Sciatic nerve (tissue), 2 donors: ENCODE measurements at regions not wholly inside any gene's neighbourhood (a gene's known extent, or its start where the extent isn't known, plus 50 kb on each side); places are given as distances from the start of the nearest gene placed in this dataset.
"Not testable (repeated sequence)": the region's sequence is repeated elsewhere in the genome, so short reads cannot be mapped to it uniquely, and the experiment has no call there.

Source experiments
- ATAC-seq: fragments of 200-7000 bp; cut with Tn5 transposase; one replicate; pipeline ENCODE4 v1.9.1; 2020; ENCODE audit warnings: mild to moderate bottlenecking, moderate library complexity
- DNase-seq: peaks from one replicate; pipeline ENCODE4 v3.0.0-alpha.2; 2020; ENCODE audit warnings: low spot score
- intact Hi-C: fragments of 100-400 bp; cut with DNase I; formaldehyde crosslinking; loops from one replicate; pipeline ENCODE4 v1.14.2; 2022
- donor health status: DM: no; HTN: no; CAD: no.
- donor health status: DM: no; HTN: no; CAD: no.

DNA sequence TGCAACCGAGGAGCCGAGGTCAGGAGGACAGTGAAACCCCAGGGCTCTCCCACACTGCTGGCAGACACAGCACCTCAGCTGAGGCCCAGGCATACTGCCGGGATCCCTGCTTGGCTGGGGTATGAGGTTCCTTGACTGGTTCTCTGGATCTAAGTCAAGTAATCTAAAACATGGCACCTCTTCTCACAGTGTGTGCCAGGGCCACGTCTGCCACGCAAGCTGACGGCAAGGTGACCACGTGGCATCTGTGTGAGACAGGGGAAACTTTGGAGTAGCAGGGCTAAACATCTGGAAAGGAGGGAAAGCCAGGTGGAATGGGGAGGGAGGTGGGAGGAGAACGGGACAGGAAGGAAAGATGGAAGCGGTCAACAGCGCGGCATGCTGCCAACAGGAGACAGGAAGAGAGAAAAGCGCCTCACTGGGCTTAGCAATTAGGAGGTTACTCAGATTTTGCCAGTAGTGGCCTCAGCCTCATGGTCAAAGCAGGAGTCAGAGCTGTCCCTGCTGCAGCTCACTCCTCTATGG lies 103.7 kb downstream of the CXCL12 start:
- intact Hi-C loops = no loop called here
- DNase-seq = no peak

DNA sequence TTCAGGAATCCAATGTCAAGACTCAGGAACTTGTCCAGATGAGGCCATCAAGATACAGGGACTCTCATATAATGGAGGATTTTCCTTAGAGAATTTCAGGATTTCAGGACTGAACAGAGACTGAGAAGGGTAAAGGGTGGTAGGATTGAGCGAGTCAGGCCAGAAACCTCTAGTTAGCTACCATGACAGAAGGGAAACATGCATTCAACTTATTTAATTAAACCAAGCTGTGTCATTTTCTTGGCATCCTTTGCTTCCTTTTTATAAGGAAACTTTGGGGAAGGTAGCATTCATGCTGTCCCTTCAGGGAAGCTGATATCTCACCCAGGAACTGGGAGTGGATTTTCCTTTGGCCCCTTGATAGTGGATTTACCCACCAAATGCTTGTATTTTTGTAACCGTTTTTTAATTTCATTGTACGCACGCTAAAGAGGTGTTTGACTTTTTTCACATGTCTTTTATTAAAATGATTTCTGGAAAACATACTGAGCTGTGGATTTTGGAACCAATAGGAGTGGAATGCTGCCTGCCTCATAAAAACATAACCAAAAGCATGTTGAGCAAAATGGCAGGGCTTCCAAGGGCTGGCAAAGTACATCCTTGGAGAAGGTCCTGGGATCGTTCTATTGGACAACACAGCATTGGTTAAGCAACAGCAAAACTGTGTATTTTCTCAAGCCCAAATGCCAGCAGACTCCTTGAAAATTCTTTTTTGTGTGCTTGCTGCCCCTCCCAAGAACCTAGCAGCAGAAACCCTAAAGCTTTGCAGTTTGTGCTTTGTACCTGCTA lies 104.5 kb downstream of the CXCL12 start:
- intact Hi-C loops = no loop called here
- ATAC-seq (peak; percentile 92), DNase-seq (no peak)

More for the DNA sequence above, 103.7 kb downstream of the CXCL12 start:
- peak; percentile 79 for ATAC-seq

DNA sequence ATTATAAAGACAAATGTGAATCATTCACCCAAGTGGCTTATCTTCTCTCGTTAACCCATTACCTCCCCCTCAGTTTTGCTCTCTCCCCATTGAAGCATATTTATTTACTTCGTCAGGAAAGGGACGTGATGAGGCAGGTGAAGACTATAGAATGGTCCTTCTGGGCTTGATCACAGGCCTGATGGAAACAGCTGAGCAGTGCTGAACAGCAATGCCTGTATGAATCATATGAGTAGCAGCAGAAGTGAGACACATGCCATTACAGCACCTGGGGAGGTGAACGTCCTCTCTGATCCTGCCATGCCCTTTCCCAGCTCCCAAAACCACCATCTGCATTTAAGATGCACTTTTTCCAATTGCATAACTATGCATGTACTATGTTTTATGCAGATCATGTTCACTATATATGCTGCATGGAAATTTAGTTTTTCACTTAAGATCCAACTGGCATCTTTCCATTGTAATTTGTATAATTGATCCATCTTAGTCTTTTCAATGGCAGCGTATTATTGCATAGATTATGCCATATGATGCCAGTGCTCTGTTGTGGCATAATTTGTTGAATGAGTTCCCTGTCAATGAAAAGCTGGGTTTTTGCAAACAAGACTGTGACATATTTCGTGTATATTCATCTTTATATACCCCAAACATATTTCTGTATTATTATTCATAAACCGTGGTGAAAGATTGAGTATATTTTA lies 105.3 kb downstream of the CXCL12 start:
- intact Hi-C loops = no loop called here
- DNase-seq (no peak), ATAC-seq (no peak)

DNA sequence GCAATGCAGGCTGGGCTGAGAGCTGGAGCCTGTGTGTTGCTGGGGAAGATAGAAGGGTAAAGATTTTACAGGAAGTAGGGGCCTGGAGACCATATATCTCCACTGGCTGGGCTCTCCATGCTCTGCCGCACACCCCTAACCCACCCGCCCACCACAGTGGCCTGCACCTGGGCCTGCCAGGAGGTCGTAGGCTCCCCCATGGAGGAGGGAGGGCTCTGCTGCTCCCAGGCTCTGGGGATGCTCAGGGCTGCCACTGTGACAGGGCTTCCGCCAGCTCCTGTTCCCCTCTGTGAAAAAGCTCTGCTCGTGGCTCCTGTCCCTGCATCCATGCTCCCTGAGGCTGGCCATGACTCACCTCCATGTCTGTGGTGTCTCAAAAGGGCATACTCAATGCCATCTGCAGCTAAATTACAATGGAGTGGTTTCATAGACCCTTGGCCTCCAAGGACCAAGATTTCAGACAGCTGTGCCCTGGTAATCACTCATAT lies 106.0 kb downstream of the CXCL12 start:
- intact Hi-C loops = no loop called here
- DNase-seq (no peak), ATAC-seq (no peak)

DNA sequence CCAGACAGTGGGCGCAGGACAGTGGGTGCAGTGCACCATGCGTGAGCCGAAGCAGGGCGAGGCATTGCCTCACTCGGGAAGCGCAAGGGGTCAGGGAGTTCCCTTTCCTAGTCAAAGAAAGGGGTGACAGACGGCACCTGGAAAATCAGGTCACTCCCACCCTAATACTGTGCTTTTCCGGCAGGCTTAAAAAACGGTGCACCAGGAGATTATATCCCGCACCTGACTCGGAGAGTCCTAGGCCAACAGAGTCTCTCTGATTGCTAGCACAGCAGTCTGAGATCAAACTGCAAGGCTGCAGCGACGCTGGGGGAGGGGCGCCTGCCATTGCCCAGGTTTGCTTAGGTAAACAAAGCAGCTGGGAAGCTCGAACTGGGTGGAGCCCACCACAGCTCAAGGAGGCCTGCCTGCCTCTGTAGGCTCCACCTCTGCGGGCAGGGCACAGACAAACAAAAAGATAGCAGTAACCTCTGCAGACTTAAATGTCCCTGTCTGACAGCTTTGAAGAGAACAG lies 116.4 kb downstream of the CXCL12 start:
- intact Hi-C loops, DNase-seq, ATAC-seq: not testable (repeated sequence)

DNA sequence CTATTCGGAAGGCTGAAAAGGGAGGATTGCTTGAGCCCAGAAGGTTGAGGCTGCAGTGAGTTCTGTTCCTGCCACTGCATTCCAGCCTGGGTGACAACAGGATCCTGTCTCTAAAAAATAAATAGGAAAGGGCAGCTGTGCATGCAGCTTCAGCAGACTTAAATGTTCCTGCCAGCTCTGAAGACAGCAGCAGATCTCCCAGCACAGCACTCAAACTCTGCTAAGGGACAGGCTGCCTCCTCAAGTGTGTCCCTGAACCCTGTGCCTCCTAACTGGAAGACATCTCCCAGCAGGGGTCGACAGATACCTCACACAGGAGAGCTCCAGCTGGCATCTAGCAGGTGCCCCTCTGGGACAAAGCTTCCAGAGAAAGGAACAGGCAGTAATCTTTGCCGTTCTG lies 117.9 kb downstream of the CXCL12 start:
- intact Hi-C loops = no loop called here
- ATAC-seq (no peak), DNase-seq (no peak)

DNA sequence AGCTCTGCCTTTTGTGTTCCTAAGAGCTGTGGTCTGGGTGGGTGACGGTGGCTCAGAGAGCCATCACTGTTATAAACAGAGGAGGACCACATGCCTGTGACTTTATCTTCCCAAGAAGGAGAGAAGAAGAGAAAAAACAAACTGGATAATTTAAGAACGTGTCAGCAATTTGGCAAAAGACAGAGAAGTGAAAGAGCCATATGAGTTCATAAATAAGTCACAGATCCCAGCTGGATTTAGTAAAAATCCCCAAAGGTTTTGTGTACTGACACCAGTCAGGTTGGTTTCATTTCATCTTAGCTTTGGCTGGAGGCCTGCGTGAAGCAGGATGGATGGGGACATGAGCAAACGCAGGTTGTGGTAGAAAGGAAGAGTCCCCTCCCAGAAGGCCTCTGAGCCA lies 120.7 kb downstream of the CXCL12 start:
- intact Hi-C loops = no loop called here
- DNase-seq (no peak), ATAC-seq (no peak)

DNA sequence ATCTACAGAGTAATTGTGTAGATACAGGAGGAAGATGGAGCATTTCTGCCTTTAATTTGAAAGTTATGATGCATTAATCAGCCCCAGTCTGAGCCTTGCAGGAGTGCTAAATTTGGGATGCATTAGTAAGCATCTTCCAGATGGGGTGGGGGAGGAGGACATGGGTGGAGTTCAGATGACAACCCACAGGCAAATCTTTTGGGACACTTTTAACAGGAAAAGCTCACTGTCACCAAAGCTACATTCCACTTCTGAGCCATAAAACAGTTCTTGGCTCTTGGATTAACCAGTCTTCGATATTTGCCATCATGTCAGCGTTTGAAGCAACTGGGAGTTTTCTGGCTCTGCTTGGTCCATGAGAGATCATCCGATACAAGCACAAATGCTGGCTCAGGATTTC lies 121.1 kb downstream of the CXCL12 start:
- no peak for ATAC-seq
- DNase-seq = no peak
- intact Hi-C loops = no loop called here

DNA sequence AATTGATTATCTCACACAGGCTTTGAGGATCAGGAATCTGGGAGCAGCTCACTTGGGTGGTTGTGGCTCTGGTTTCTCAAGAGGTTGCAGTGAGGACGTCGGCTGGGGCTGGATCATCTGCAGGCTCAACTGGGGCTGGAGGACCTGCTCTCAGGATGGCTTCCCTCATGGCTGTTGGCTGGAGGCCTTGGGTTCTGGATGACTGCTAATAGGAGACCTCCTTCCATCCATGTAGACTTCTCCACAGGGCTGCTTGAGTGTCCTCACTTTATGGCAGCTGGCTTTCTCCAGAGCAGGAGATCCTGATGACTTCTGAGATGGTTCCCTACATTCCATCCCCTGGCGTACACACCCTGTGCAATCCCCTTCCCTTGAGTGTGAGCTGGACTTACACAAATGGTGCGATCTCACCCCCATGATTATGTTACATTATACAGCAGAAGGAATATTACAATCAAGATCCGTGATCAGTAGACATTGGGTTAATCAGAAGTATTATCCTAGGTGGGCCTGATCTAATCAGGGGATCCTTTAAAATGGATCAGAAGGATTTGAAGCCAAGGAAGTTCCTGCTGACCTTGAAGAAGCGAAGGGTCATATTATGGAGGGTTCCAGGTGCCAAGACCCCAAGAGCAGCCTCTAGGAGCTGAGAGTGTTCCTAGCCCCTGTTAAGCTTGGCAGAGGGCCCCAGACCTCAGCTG lies 122.2 kb downstream of the CXCL12 start:
- DNase-seq = no peak
- intact Hi-C loops = no loop called here

DNA sequence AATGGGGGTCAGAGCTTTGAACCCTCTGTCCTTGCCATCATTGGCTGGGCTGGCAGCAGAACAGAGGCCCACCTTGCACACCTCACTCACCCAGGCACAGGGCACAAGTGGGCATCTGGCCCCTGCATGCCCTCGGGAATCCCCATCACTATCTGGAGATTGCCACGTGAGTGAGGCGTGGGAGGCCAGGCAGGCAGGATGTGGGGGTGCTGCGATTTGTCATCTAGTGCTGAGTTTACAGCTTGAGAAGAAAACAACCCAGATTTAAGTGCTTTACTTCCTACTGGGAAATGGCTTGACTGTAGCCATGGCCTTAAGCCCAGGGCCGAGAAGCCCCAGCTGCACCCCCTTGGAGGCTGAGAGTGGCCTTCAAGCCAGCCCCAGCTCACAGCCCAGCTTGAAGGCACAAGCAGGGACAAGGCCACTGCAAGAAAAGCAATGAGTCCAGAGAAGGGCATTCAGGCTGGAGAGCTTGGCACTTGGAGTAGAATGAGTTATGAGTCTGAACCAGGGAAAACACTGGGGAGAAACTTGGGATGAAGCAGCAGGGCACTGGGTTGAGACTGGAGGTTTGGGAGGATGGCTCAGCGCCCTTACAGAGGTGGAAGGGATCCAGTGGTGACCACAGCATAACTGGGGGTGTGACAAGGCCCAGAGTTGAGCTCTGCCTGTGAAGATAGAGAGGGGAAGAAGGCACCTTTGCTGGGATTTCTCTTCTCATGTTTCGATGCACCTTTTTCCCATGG lies 123.0 kb downstream of the CXCL12 start:
- ATAC-seq = peak; percentile 42
- DNase-seq = no peak
- intact Hi-C loops = no loop called here

More for the DNA sequence above, 122.2 kb downstream of the CXCL12 start:
- ATAC-seq = no peak

DNA sequence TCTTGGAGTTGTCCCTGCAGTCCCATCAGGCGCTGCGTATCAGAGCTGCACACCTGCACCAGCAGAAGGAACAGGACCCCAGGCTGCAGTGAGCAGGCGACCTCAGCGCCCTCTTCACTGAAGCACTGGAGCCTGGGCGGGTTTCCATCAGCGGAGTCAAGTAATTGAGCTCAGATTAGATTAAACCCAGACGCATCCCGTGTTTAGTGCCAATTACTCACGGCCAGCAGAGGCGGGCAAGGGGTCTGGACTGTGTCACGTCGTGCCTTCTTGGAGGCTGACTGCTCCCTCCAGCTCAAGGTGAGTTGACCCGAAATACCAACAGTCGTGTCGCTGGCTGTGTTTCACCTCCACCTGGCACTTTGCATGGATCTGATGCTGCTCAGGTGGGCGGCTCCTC lies 123.6 kb downstream of the CXCL12 start:
- no peak for ATAC-seq
- no peak for DNase-seq
- intact Hi-C loops = no loop called here

DNA sequence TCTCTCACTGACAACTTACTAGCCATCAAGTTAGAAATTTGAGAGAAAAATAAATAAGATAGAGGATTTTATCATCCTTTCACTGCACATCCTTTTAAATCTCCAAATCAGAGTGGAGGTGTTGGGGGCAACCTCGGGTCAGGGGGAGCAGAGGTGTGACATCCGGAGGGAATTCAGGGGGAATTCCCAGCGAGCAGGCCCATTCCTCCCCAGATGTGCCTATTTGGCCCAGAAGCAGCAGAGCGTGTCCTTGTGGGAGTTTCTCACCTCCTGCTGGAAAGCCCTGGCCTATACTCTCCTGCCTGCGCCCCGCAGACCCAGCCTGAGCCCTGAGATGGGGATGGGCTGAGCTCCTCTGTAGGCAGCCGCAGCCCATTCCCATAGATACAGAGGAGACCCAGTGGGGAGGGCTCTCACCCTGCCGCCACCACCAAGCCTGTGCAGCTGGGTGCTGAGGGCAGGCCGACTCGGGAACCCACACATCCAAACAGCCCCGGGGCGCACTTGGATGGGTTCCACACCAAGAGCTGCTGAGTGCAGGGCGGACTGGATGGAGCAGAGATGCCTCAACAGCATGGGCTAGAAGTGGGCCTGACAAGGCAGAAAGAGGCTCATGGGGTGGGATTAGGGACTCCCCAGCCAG lies 124.5 kb downstream of the CXCL12 start:
- intact Hi-C loops = no loop called here
- ATAC-seq (no peak), DNase-seq (no peak)

DNA sequence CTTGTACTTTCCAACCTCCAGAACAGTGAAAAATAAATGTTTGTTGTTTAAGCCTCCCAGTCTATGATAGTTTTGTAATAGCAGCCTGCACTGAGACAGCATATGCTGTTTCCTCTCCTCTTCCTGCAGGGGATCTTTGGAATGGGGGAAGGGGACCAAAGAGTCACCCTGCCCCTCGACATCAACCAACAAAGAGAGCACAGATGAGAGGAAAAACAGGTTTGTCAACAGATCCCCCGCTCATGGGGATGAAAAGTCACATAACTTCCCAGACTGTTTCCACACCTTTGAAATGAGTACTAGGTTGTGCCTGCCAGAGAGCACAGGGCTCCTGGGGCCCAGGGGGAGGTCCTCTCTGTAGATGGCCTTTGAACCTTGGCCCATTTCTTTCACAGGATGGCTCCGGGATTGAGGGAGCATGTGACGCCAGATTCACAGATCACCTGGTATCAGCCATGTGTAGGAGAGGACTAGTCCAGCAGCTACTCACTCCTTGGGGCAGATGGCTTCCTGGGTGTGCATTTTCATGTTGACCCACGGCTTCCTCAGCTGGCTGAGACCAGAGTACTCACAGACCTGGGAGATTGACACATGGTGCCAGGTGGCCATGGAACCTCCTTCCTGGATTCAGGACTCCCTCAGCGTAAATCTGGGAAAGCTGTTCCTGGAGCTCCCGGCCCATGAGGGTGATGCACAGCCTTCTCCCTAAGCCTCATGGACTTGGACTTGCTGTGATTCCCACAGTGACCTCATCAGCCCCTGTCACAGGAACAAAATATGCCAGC lies 125.6 kb downstream of the CXCL12 start:
- intact Hi-C loops = no loop called here
- no peak for ATAC-seq
- no peak for DNase-seq

DNA sequence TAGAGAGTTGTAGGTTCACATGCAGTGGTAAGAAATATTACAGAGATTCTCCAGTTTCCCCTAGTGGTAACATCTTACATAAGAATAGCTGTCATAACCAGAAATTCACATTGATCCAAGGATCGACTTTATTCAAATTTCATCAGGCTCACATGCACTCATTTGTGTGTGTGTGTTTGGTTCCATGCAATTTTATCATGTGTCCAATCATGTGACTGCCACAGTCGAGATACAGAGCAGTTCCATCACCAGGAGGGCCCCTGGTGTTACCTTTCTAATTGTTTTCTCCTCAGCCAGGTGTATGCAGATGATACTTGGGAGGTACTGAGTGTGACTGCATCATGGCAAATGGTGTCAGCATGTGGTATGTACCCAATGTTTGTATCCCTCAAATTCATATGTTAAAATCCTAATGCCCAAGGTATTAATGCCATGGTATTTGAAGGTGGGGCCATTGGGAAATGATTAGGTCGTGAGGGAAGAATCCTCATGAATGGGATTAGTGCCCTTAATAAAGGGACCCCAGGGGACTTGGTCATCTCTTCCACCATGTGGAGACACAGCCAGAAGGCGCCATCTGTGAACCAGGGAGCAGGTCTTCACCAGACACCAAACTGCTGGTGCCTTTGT lies 126.3 kb downstream of the CXCL12 start:
- ATAC-seq (no peak), DNase-seq (no peak)
- intact Hi-C loops = no loop called here

DNA sequence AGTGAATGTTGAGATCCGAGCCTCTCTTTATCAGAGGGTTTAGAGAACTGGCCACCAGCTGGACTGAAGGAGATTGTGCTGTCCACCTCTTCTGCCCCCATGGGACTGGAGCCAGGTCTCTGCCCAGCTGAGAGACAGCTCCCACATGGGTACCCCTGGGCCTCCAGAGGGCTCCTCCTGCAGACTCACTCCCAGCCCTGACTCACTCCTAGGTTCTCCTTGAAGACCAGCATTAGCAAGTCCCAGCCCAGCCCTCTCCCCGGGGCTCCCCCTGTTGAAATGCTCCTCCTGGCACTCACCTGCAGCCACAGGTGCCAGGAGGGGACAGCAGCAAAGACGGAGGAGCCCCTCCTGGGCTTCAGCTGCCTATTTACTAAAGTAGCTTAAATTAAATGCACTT lies 126.9 kb downstream of the CXCL12 start:
- DNase-seq = no peak
- no peak for ATAC-seq
- intact Hi-C loops = no loop called here

DNA sequence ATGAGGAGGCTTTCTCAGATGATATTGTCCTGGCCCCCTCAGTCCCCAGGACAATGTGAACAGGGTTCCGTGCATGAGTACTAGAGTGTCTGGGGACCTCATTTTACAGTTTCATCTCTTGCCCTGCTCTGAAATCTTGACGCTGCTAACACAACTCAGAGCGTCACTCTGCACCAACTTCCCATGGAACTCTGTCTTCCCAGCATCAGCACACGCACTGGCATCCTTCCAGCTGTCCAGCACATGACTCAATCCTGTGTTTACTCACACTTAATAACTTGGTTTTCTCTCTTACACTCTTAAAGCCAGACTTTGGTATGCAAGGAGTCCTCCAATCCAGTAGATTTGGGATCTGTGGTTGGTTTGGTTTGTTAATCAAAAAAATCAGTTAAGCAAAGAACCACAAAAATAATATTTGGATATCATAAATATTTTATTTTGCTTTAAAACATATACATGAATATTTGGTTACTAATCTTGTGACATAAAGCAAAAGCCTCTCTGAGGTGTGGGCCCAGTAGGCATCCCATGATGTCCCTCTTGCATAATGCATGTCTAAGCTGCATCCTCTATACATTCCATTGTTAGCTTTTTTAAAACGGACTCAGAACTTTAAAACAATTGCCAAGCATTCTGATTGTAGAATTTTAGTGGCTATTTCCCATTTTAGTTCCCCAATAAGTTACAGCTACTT lies 131.0 kb downstream of the CXCL12 start:
- DNase-seq = peak; percentile 82
- peak; percentile 84 for ATAC-seq
- intact Hi-C loops = no loop called here
